ENCODE measurements at regions not wholly inside any gene's neighbourhood (a gene's known extent, or its start where the extent isn't known, plus 50 kb on each side); places are given as distances from the start of the nearest gene placed in this dataset.

- peak; percentile 58 for TF ChIP-seq CTCF (conservative IDR thresholded peaks at IDR 0.05; ENCODE audit: low read depth, low read length)
- no peak overlapping the region for H3K4me3 ChIP-seq (ENCODE audit: low read depth, low read length)
- DNase-seq (ENCODE audit: low read depth): peak; percentile 61
These were observed 76.9 kb upstream of the GCFC2 start for GRCh38 chr2:75787532-75788132.

- DNase-seq (ENCODE audit: low read depth): no peak
- no peak overlapping the region for H3K4me3 ChIP-seq (ENCODE audit: low read depth, low read length)
- no peak for TF ChIP-seq CTCF (conservative IDR thresholded peaks at IDR 0.05; ENCODE audit: low read depth, low read length)
These were observed 64.7 kb upstream of the GCFC2 start for GRCh38 chr2:75775311-75775823.

- no peak overlapping the region for H3K4me3 ChIP-seq (ENCODE audit: low read depth, low read length)
- no peak for DNase-seq (ENCODE audit: low read depth)
- TF ChIP-seq CTCF (conservative IDR thresholded peaks at IDR 0.05; ENCODE audit: low read depth, low read length): no peak
These were observed 62.4 kb upstream of the GCFC2 start for GRCh38 chr2:75772908-75773630.

- DNase-seq (ENCODE audit: low read depth): no peak
- no peak for TF ChIP-seq CTCF (conservative IDR thresholded peaks at IDR 0.05; ENCODE audit: low read depth, low read length)
- H3K4me3 ChIP-seq (ENCODE audit: low read depth, low read length): no peak overlapping the region
These were observed 55.1 kb upstream of the GCFC2 start for GRCh38 chr2:75765798-75766197.

- H3K4me3 ChIP-seq (ENCODE audit: low read depth, low read length): no peak overlapping the region
- DNase-seq (ENCODE audit: low read depth): no peak
- TF ChIP-seq CTCF (conservative IDR thresholded peaks at IDR 0.05; ENCODE audit: low read depth, low read length): no peak
These were observed 53.9 kb upstream of the GCFC2 start for GRCh38 chr2:75764611-75765010.
